RWPE2 (cell line): ENCODE measurements at regions not wholly inside any gene's neighbourhood (a gene's known extent, or its start where the extent isn't known, plus 50 kb on each side); places are given as distances from the start of the nearest gene placed in this dataset.
"Not testable (repeated sequence)": the region's sequence is repeated elsewhere in the genome, so short reads cannot be mapped to it uniquely, and the experiment has no call there.

ENCODE experiments used
- ATAC-seq: fragments of 200-7000 bp; cut with Tn5 transposase; 3 replicates; pipeline ENCODE4 v1.9.1; 2021; ENCODE audit warnings: low read depth
- DNase-seq: peaks from one replicate; pipeline ENCODE4 v3.0.0-alpha.2; 2020; ENCODE audit warnings: low spot score
- H3K27ac ChIP-seq: fragments of 450-650 bp; 2 replicates; pipeline ENCODE4 v1.5.1; 2017; ENCODE audit warnings: mild to moderate bottlenecking; ENCODE audit not compliant: poor library complexity, severe bottlenecking
- H3K27me3 ChIP-seq: fragments of 250-450 bp; sonication (Bioruptor Pico); 2 replicates; pipeline ENCODE4 v1.5.1; 2021; ENCODE audit warnings: mild to moderate bottlenecking, moderate library complexity; ENCODE audit not compliant: insufficient read depth, poor library complexity, severe bottlenecking
- H3K36me3 ChIP-seq: fragments of 250-450 bp; sonication (Bioruptor Pico); 2 replicates; pipeline ENCODE4 v1.5.1; 2020; ENCODE audit warnings: low read depth, mild to moderate bottlenecking, moderate library complexity
- H3K4me1 ChIP-seq: fragments of 250-450 bp; sonication (Bioruptor Pico); 2 replicates; pipeline ENCODE4 v1.5.1; 2021; ENCODE audit warnings: mild to moderate bottlenecking, moderate library complexity; ENCODE audit not compliant: insufficient read depth, poor library complexity, severe bottlenecking
- H3K4me3 ChIP-seq: fragments of 250-450 bp; sonication (Bioruptor Pico); 2 replicates; pipeline ENCODE4 v1.5.1; 2021; ENCODE audit warnings: mild to moderate bottlenecking, moderate library complexity; ENCODE audit not compliant: severe bottlenecking
- H3K9me3 ChIP-seq: fragments of 250-450 bp; sonication (Bioruptor Pico); 2 replicates; pipeline ENCODE4 v1.5.1; 2021; ENCODE audit warnings: mild to moderate bottlenecking, moderate library complexity; ENCODE audit not compliant: severe bottlenecking
- CTCF ChIP-seq: fragments of 450-650 bp; IDR thresholded peaks from one replicate; pipeline ENCODE4 v1.5.1; 2017; ENCODE audit warnings: mild to moderate bottlenecking, moderate library complexity; ENCODE audit not compliant: poor library complexity, severe bottlenecking

GRCh38 chr7:113314594-113314993 lies 196.2 kb upstream of the SMIM30 start:
- DNase-seq (no peak), ATAC-seq (no peak)
- H3K36me3 ChIP-seq: no peaks in the 10 kb centered on the region
- no peak overlapping the region for H3K4me3 ChIP-seq
- H3K27ac ChIP-seq: no peak overlapping the region
- H3K27me3 ChIP-seq: peaks cover 3% of the 10 kb centered on the region
- H3K4me1 ChIP-seq: no peaks in the 10 kb centered on the region
- no peaks in the 10 kb centered on the region for H3K9me3 ChIP-seq
- TF ChIP-seq CTCF: no peak

GRCh38 chr7:113308399-113308798 lies 190.0 kb upstream of the SMIM30 start:
- DNase-seq (no peak), ATAC-seq (no peak)
- H3K9me3 ChIP-seq: peaks cover 2% of the 10 kb centered on the region
- no peak for TF ChIP-seq CTCF
- H3K36me3 ChIP-seq: no peaks in the 10 kb centered on the region
- no peak overlapping the region for H3K4me3 ChIP-seq
- no peak overlapping the region for H3K27ac ChIP-seq
- H3K27me3 ChIP-seq: peaks cover 7% of the 10 kb centered on the region
- H3K4me1 ChIP-seq: no peaks in the 10 kb centered on the region

- TF ChIP-seq CTCF: no peak
- no peak for ATAC-seq
- Histone ChIP-seq H3K4me1 (no peaks in the 10 kb centered on the region), H3K27me3 (peaks cover 7% of the 10 kb centered on the region), H3K9me3 (peaks cover 2% of the 10 kb centered on the region), H3K27ac (no peak overlapping the region), H3K4me3 (no peak overlapping the region), H3K36me3 (no peaks in the 10 kb centered on the region)
- DNase-seq: no peak
Measured at GRCh38 chr7:113307147-113307546, 188.8 kb upstream of the SMIM30 start.

DNA sequence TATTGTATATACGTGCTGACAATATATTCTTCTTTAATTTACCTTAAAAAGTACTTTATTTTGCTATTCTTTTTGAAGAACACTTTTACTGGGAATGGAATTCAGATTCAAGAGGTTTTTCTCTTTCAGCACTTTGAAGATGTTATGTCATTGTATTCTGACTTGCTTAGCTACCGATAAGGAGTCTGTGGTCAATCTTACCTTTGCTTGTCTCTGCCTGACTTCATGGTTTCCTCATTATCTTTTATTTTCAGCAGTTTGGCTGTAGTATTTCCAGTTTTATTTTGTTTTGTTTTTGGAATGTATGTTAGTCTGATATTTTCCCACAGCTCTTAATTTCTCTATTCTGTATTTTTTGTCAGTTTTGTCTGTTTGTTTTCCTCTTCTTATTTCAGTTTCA lies 187.9 kb upstream of the SMIM30 start:
- TF ChIP-seq CTCF: no peak
- Histone ChIP-seq H3K4me1 (no peaks in the 10 kb centered on the region), H3K27ac (no peak overlapping the region), H3K9me3 (peaks cover 2% of the 10 kb centered on the region), H3K27me3 (peaks cover 7% of the 10 kb centered on the region), H3K36me3 (no peaks in the 10 kb centered on the region), H3K4me3 (no peak overlapping the region)
- ATAC-seq (no peak), DNase-seq (no peak)

DNA sequence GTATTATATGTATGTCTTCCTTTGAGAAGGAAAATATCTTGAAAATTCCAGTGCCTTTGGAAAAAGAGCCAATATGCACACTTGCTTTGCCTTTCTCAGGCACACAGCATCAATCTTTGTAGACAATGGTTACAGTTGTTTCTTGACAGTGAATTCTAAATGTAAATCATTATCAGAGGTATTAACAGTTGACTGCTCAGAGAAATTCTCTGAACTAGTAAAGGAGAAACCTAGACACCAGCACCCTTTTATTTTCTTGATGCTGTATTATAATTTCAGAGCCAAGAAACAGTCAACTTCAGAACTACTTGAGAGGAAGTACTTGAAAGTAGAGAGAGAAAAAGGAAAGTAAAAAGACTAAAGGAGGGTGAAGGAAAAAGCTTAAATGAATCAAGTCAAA lies 185.8 kb upstream of the SMIM30 start:
- Histone ChIP-seq H3K9me3 (peaks cover 2% of the 10 kb centered on the region), H3K4me3 (no peak overlapping the region), H3K27ac (no peak overlapping the region), H3K27me3 (peaks cover 4% of the 10 kb centered on the region), H3K4me1 (no peaks in the 10 kb centered on the region), H3K36me3 (no peaks in the 10 kb centered on the region)
- TF ChIP-seq CTCF: no peak
- DNase-seq: no peak
- ATAC-seq: no peak

DNA sequence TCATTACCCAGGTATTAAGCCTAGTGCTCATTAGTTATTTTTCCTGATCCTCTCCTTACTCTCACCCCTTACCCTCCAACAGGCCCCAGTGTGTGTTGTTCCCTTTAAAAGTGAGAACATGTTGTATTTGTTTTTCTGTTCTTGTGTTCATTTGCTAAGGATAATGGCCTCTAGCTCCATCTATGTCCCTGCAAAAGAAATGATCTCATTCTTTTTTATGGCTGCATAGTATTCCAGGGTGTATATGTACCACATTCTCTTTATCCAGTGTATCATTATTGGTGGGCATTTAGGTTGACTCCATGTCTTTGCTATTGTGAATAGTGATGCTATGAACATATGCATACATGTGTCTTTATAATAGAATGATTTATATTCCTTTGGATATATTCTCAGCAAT lies 185.0 kb upstream of the SMIM30 start:
- not testable (repeated sequence) for H3K36me3 ChIP-seq, H3K27me3 ChIP-seq, H3K4me3 ChIP-seq, H3K9me3 ChIP-seq, H3K4me1 ChIP-seq, DNase-seq, H3K27ac ChIP-seq, ATAC-seq
